Femur (tissue), 1 donor: ENCODE measurements at regions not wholly inside any gene's neighbourhood (a gene's known extent, or its start where the extent isn't known, plus 50 kb on each side); places are given as distances from the start of the nearest gene placed in this dataset.

ENCODE experiments used
- DNase-seq: peaks from one replicate; pipeline ENCODE4 v3.0.0-alpha.2; 2017

DNA sequence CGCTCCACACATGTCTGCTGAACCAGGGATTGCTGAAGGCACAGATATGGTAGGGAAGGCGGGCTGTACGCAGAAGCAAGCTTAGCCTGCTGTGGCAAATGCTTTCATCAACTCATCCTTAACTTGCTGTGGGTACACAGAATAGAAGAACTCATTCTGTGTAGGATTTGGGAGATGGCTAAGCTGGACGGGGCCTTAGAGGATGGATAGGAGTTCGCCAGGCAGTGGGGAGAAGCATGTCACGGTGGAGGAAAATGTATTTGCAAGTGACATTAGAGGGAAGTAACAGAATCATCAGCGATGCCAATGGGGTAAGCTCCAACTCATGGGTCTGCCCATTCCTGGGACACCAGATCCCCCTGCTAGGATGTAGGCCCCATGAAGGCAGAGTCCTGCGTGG lies 96.7 kb upstream of the SMIM21 start:
- DNase-seq: no peak

DNA sequence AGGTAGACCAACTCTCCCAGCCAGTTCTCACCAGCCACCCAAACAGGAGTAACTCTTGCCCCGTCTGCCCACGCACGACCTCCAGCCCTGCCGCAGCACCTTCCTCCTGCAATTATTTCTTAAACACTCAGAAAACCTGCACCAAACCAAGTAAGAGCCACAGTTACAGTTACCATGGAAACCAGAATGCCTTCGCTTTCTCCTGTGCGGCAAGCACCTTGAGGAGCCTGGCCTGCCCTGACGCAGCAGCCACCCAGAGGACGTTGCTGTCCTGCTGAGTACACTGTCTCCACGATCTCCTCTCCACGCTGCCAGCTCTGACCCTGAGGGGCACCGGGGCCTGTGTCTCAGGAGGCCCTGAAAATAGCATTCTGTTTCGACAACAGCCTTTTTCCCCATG lies 94.3 kb upstream of the SMIM21 start:
- no peak for DNase-seq

DNA sequence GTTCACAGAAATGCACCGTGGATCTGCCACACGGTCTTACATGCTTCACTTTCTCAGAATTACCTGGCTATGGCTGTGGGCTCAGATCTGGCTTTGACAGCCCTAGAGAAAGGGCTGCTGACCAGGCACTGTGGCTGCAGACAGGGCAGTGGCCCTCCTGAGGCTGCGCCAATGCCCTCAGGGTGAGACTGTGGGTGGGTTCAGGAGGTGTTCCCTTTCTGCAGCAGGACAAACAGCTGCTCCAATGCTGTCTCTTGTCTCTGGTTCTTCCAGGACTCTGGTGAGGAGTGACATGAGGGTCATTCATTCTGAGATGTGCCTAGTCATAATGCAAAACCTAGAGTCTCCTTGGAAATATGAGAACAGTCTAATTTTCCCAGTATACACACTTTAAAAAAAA lies 90.5 kb upstream of the SMIM21 start:
- DNase-seq: no peak

DNA sequence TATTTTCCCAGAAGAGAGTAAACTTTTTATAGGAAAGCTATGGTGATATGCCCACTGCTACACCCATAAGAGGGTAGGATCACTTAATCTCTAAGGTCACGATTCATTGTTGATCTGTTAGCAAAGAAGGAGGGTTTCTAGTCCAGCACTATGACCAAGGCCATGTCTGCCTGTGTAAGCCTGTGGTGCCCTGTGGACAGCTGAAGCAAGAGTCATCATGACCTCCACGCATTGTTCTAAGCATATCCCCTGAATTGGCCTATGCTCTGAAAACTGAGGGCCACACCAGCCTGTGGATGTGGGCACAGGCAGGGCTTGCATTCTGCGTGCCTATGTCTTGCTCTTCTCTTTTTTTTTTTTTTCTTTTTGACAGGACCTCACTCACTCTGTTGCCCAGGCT lies 89.8 kb upstream of the SMIM21 start:
- no peak for DNase-seq

DNA sequence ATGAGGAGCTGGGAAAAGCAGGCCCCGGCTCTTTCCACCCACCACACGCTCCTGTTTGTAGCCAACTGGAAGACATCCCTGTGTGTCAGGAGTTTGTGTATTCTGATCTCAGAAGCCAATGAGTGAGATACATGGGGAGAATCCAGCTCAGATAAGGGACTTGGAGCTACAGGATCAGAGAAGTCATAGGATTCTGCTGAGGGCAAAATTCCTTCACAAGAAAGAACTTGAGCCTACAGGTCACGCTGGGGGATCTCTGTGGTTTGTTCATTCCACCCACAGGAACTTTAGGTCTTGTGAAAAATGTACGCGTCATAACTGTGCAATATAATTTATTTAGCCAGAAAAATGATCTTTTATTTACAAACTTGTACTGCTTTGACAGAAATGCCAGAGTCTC lies 80.1 kb upstream of the SMIM21 start:
- no peak for DNase-seq

DNA sequence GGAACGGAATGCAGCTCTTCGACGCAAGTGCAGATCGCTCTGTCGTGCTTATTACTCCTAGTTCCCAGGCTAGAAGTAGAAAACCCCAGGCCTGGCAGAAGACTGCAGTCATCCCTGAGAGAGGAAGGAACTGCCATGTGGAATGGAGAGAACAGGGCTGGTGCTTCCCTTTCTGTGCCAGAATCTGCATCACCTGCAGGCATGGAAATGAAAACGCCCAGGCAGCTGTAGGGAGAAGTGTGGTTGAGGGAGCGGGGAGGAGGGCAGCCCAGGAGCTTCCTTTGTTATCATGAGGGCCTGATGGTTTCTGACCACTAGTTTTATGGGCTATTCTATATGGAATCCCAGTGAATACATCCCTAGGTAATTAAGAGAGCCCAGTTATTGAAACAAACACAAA lies 79.4 kb upstream of the SMIM21 start:
- no peak for DNase-seq

DNA sequence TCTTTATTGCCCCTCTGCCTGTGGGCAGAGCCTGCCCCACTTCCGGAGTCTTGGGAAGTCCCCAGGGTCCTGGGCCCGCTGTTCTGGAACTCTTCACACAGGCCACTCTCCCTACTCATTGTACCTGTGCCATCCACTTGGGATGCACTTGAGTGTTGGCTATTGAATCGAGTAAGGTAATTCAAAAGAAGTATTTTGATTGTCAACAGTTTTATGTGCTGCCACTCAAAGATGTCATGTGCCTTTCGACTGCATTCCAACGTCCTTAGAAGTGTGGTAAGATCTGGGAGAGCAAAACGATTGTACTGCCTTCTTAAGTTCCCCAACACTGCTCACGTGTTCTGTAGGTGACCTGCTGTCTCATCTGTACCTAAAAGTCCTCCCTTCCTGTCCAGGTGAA lies 77.0 kb upstream of the SMIM21 start:
- no peak for DNase-seq

DNA sequence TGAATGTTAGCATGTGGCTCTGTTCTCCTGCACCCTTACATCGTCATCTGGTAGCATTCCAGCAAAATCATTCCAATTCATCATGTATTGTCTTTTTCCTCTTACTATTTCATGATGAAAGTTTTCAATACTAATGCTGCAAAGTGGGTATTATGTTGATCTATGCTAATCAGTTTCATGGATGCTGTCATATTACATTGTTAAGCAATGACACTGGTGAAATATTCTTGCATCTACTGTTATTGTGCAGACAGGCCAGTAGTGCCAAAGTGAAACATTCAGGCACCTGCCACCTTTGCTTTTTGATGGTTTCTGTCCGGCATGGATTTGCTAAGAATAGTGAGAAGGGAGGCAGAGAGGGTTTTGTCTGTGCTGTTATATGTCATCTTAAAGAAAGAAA lies 76.1 kb upstream of the SMIM21 start:
- DNase-seq: no peak

DNA sequence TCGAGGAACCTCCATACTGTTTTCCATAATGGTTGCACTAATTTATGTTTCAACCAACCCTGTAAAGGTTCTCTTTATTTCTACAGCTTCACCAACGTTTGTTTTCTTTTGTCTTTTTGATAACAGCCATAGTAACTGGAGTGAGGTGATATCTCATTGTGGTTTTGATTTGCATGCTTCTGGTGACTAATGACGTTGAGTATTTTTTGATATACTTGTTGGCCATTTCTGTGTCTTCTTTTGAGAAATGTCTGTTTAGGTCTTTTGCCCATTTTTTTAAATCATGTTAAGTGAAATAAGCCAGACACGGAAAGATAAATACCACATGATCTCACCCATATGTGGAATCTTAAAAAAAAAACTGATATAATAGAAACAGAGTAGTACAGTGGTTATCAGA lies 74.8 kb upstream of the SMIM21 start:
- DNase-seq: no peak

DNA sequence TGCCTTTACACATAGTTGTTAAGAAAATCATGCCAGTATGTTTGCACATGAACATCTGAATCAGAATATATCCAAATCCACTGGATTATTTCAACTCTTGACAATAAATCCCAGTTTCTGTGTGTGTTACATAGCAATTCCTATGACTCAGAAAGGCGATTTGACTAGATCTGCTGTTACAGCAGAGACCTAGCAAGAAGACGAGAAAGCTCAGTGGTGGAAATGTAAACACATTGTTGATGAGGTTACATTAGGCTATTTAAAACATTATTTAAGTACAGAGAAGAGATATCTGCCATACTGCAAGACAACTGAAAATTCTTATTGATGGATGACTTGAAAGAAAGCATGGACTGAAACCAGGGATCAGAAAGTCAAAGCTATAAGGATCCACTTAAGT lies 73.0 kb upstream of the SMIM21 start:
- no peak for DNase-seq

DNA sequence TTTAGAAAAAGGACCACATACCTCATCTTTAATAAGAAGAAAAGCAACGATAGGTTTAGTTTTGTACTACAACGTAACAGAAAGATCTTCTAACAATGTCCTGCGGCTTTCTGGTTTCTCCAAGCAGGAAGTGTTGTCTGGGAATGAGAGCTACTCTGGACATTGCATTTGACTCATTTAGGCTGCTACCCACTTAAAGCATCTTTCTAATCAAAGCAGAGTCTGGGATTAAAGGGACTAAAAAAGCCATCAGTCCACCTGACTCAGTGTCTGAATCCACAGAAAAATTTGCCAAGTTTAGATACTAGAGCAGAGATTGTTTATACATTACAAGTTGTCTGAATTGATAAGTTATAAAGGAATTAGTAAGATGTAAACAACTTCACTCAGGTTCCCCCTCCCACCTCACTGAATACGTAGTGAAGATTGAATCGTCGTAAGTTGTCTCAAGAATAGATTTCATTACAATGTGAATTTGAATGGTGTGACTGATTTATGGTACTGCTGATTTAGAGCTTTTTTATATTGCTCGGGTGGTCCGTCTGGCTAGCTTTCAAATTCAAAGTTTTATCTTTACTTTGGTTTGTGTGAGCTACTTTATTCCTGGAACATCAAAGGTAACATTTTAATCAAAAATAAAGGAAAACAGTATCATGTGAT lies 70.2 kb upstream of the SMIM21 start:
- no peak for DNase-seq

DNA sequence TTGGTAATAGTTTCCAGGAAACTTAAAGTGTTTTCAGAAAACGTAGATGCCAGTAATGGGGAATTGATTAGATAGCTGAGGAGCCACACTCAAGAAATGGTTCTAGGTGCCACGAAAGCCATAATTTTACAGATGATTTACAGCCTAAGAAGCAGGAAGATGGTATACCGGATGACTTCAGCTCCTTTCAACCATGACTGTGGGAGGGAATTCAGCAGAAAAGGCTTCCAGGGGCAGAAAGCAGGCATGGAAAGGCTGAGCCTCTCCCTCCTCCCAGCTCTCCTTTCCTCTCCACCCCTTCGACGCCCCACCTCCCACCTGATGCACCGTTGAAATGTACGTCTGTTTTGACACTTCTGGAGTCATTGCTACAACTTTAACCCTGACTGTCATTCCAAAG lies 68.6 kb upstream of the SMIM21 start:
- DNase-seq: no peak

DNA sequence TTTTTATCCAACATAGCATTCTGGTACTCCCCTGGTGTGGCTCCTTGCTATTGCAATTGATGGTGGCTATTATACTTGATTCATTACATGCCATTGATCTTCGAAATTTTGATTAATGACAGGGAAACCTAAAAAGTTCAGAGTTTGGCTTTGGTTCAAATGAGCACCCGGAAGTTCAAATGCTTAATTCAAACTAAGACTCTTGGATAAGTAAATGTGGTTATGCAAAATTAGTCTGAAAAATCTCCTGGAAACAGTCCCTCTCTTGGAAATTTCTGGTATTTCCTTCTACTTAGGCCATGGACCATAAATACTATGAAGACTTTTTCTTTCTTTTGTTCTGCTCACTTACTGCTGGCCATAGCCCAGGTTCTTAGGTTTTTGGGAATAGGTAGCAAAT lies 65.3 kb upstream of the SMIM21 start:
- DNase-seq: no peak

DNA sequence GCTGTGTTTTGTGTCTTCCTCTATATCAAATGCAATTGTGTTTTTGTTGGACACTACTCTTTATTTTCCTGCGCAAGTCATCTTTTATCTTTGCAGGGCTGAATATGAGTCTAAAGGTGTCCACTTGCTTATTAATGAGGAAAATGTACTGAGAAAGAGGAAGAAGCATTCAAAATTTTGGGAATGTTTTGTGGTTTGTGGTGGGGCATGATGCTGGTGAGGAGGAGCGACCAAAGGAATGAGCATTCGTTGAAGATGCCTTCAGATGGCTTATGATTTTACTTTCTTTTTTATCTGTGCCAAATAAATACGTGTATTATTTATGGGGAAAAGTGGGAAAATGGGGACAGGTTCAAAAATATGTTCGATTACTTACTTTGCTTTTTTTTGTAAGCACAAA lies 63.9 kb upstream of the SMIM21 start:
- DNase-seq: no peak

DNA sequence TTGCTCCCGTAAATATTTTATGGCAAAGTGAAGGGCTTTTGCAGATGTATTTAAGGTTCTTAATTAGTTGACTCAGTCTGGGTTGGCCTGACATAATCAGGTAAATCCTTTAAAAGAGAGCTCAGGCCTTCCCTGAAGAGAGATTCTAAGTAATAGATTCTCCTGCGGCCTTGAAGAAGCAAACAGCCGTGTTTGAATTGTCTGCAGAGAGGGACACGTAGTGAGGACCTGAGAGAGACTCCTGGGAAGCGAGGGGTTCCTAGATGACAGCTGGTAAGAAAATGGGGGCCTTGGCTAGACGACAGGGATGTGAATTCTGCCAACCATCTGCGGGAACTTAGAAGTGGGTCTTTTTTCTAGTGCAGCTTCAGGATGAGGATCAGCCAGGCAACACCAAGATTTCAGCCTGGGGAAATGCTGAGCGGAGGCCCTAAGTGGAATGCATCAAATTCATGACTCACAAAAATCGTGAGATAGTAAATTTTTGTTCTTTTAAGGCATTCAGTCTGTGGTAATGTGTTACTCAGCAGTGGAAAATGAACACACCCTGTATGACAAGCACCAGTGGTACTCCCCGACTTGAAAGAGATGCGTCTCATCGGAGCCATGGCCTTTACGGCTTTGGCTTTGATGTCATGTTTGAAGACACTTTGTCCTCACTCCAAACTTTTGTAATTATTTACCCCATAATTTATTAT lies 62.1 kb upstream of the SMIM21 start:
- no peak for DNase-seq

DNA sequence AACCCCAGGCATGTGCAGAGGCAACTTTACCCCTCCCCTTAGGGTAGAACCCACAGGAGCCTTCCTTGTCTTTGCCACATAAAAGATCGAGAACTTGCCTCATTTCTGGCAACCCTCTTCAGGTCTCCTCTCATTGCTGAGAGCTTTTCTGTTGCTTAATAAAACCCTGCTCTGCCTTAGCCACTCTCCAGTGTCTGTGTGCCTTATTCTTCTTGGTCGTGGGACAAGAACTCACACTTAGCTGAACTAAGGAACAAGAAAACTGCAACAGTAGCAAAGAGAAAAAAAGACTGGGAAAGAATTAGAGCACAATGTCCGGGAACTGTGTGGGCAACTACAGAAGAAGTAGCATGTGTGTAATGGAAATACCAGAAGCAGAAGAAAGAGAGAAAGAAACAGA lies 56.2 kb upstream of the SMIM21 start:
- no peak for DNase-seq

DNA sequence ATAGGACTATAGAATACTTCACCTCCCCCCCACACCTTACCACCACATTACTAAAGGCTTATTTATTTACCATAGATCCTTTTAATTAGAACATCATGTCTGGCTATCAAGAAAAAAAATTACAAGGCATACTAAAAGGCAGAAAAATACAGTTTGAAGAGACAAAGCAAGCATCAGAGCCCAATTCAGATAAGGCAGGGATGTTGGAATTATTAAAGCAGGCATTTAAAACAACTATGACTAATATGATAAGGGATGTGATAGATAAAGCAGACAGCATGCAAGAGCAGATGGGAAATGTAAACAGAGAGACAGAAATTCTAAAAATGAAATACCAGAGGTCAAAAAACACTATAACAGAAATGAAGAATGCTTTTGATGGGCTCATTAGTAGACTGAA lies 55.4 kb upstream of the SMIM21 start:
- DNase-seq: no peak

DNA sequence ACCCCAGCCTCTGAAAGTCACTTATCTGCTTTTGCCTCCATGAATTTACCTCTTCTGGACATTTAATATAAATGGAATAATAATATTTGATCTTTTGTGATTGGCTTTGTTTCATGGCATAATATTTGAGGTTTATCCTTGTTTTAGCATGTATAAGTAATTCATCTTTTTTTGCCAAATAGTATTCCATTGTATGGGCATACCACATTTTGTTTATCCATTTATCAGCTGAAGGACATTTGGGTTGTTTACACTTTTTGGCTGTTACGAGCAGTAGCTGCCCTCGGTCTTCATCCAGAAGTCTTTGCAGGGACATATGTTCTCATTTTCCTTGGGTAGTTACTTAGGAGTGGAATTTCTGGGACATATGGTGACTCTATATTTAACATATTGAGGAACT lies 53.0 kb upstream of the SMIM21 start:
- DNase-seq: no peak

DNA sequence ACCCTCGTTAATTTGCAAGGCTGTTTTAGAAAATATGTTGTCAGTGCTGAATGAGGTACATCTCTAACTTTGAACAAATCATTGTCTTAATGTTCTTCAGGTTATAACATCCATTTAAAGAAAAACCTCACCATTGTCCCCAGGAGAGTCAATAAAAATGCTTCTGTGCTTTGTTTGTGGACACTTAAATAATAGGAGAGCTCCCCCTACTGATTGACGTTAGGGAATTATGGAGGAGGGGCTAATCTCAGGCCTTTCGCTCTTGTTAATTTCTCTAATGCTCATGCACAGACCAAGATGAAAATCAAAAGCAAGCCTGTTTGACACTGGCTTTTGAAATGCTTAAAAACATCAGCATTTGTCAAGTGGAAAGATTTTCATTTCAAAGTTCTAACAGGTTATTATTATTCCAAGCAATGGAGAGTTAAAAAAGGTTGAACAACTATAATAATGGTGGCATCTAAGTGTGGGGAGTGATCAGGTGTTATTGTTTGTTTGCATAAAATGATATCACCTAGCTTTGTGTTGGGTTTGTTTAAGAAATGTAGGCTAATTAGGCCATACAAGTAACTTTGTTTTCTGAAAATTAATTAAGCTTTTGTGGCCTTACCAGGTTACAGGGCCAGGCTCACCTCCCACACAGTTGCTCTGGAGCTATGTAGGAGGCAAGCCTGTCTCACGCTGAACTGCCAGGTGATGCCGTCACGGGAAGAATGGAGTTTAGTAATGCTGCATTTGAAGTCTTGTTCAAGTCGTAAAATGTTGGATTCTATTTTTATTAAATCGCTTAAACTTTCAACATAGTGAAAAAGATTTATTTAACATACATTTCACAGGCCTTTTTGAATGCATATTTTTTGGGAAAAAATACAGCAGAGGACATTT lies 51.7 kb upstream of the SMIM21 start:
- DNase-seq: no peak

DNA sequence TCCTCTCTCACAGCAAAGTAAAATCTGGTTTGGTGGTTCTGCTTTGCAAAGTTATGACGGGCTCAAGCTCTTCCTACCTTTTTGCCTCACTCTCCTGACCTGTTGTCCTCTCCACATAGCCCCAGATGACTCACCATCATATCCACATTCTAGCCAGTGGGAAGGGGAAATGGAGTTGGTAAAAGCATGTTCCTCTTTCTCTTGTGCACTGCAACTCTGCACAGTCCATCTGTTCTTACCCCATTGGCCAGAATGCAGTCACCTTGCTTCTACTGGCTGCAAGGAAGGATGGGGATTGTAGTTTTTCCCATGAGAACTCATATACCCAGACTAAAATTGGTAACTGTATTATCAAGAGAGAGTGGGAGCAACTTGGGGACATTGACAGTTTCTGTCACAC lies 50.4 kb upstream of the SMIM21 start:
- DNase-seq: no peak
